Activated T-cell treated with anti-CD3 and anti-CD28 coated beads, Interleukin-2, amount 50 U/mL, for 24 hours (primary cell): ENCODE measurements at regions not wholly inside any gene's neighbourhood (a gene's known extent, or its start where the extent isn't known, plus 50 kb on each side); places are given as distances from the start of the nearest gene placed in this dataset.
"Not testable (repeated sequence)": the region's sequence is repeated elsewhere in the genome, so short reads cannot be mapped to it uniquely, and the experiment has no call there.

Experiments used
- DNase-seq: peaks from one replicate; pipeline ENCODE4 v3.0.0-alpha.2; 2020
- H3K27ac Mint-ChIP-seq: 2 replicates; pipeline ENCODE4 v1.8.0; 2020; ENCODE audit warnings: mild to moderate bottlenecking, mixed read lengths
- H3K27me3 Mint-ChIP-seq: 2 replicates; pipeline ENCODE4 v1.8.0; 2020; ENCODE audit warnings: mixed read lengths
- H3K36me3 Mint-ChIP-seq: 2 replicates; pipeline ENCODE4 v1.8.0; 2020; ENCODE audit warnings: low read depth, mixed read lengths
- H3K4me1 Mint-ChIP-seq: 2 replicates; pipeline ENCODE4 v1.8.0; 2020; ENCODE audit warnings: low read depth, mixed read lengths
- H3K4me3 Mint-ChIP-seq: 2 replicates; pipeline ENCODE4 v1.8.0; 2020; ENCODE audit warnings: mild to moderate bottlenecking, moderate library complexity, mixed read lengths
- H3K9me3 Mint-ChIP-seq: 2 replicates; pipeline ENCODE4 v1.8.0; 2020; ENCODE audit warnings: mixed read lengths

DNA sequence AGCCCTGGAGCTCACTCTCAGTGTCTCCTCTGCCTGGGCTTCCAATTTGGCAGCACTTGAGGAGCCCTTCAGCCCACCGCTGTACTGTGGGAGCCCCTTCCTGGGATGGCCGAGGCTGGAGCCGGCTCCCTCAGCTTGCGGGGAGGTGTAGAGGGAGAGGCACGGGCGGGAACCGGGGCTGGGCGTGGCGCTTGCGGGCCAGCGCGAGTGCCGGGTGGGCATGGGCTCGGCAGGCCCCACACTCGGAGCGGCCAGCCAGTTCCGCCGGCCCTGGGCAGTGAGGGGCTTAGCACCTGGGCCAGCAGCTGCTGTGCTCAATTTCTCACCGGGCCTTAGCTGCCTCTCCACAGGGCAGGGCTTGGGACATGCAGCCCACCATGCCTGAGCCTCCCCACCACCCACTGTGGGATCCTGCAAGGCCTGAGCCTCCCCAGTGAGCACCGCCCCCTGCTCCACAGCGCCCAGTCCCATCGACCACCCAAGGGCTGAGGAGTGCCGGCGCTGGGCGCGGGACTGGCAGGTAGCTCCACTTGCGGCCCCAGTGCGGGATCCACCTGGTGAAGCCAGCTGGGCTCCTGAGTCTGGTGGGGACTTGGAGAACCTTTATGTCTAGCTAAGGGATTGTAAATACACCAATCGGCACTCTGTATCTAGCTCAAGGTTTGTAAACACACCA, 65.1 kb upstream of the ROPN1B start:
- H3K9me3 Mint-ChIP-seq, H3K27ac Mint-ChIP-seq, H3K4me1 Mint-ChIP-seq, H3K27me3 Mint-ChIP-seq, H3K4me3 Mint-ChIP-seq, H3K36me3 Mint-ChIP-seq, DNase-seq: not testable (repeated sequence)

DNA sequence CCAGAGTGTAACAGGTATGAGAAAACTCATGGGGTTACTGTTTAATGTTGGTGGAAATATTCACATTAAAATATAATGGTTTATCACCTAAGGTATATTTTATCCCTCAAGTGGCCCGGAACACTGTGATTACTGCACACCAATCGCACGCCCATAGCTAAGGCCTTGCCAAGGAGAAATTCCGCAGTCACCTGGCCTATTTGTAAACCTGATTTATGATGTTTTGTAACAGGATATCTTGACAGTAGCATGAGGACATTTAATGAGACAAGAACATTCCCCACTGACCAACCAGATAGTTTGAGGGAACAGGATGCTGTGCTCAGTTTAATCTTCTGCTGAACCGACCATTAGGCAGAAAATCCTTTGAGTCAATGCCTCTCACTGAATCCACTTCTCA, 61.7 kb upstream of the ROPN1B start:
- not testable (repeated sequence) for H3K9me3 Mint-ChIP-seq, DNase-seq, H3K36me3 Mint-ChIP-seq, H3K27me3 Mint-ChIP-seq, H3K4me1 Mint-ChIP-seq, H3K27ac Mint-ChIP-seq, H3K4me3 Mint-ChIP-seq

DNA sequence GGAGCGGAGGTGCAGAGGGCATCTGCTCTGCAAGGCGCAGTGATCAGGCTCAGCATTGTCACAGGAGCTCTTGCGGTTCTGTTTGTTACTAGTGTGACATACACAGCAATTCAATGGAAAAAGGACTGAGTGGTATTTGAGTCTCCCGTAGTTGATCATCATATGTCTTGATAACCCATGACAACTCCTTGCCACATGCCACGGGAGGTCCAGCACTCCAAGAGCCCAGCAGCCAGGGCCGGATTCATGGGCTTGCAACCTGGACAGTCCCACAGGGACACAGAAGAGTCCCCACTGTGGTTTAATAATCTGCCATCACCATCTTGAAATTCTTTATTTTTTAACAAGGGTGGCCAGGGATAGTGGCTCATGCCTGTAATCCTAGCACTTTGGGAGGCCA, 58.1 kb upstream of the ROPN1B start:
- not testable (repeated sequence) for H3K27ac Mint-ChIP-seq

DNA sequence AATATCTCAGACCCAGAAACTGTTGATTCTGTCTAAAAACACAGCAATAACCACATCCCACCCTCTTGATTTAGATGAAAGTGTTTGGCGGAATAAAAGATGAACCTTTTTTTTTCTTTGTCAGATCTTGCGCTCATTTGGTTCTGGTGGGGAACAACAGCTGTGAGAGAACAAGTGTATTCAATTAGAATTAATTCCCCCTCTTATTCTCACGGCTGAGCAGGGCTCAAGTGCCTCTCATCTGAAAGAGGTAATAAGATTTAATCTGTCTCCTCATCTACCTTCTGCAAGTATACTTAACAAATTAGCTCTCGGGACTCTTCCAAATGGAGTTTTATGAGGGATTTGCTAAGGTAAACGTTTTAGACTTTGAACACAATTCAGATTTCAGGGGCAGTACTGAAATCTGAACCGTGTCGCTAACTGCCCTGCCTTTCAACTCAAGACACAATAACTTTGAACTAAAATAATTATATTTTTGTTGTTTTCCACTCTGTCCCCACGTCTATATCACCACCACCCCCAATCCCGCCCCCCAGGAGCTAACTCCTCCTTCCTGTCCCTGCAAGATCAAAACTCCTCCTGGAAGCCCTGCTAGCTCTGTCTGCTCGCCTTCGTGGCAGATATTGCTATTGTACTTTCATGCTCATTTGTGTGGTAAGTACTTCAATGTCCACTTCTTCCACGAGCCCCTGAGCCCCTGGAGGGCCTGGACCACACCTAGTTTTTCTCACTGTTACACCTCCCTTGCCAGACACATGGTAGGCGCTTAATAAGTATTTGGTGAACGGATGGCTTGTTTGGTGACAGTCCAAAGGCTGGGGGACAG, 54.2 kb upstream of the ROPN1B start:
- Mint-ChIP-seq H3K4me3 (peak overlapping the region; percentile 88), H3K4me1 (peaks cover 26% of the 10 kb centered on the region), H3K27ac (peak overlapping the region; percentile 92)
- not testable (repeated sequence) for H3K9me3 Mint-ChIP-seq, H3K36me3 Mint-ChIP-seq, H3K27me3 Mint-ChIP-seq, DNase-seq

More for the DNA sequence above, 58.1 kb upstream of the ROPN1B start:
- not testable (repeated sequence) for H3K36me3 Mint-ChIP-seq, H3K9me3 Mint-ChIP-seq, H3K4me3 Mint-ChIP-seq, H3K4me1 Mint-ChIP-seq, H3K27me3 Mint-ChIP-seq, DNase-seq

DNA sequence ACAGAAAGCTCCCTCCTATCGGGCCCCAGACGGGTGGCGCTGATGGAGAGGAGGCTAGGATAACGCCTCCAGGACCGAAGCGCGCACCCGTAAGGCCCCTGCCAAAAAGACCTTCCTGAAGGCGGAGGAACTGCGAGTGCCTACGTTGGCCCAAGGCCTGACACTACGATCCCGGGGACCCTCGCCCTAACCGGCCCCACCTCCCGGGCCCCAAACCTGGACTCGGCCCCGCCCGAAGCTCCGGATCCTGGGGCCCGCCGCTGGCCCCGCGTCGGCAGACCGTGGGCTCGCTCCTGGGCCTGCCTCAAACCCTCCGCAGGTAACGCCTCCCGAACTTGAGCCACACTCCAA, 53.6 kb upstream of the ROPN1B start:
- Mint-ChIP-seq H3K27ac (peak overlapping the region; percentile 92), H3K36me3 (peaks cover 14% of the 10 kb centered on the region), H3K4me3 (peak overlapping the region; percentile 88), H3K4me1 (peaks cover 26% of the 10 kb centered on the region)
- not testable (repeated sequence) for DNase-seq, H3K27me3 Mint-ChIP-seq, H3K9me3 Mint-ChIP-seq

DNA sequence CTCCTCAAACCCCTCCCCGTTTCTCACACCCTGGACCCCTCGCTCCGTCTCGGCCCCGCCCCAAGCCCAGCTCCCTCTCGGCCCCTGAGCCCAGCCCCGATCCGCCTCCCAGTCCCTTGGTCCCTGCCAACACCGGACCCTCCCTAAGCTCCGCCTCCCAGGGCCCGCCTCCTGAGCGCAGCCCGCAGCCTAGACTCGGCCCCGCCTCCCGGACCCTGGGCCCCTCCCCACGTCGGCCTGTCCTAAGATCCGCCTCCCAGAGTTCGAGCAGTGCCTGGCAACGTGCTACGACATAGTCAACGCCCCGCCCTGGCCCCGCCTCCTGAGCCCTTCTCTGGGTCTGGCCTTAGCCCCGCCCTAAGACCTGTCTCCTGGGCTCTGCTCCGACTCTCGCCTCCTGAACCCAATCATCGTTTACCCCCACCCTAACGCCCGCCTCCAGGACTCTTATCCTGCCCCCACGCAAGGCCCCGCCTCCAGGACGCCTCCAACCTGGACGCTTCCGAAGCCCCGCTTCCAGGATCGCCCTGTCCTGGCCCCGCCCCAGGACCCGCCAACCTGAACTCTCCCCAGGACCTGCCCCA, 53.1 kb upstream of the ROPN1B start:
- peak overlapping the region; percentile 88 for H3K4me3 Mint-ChIP-seq
- not testable (repeated sequence) for H3K27me3 Mint-ChIP-seq

DNA sequence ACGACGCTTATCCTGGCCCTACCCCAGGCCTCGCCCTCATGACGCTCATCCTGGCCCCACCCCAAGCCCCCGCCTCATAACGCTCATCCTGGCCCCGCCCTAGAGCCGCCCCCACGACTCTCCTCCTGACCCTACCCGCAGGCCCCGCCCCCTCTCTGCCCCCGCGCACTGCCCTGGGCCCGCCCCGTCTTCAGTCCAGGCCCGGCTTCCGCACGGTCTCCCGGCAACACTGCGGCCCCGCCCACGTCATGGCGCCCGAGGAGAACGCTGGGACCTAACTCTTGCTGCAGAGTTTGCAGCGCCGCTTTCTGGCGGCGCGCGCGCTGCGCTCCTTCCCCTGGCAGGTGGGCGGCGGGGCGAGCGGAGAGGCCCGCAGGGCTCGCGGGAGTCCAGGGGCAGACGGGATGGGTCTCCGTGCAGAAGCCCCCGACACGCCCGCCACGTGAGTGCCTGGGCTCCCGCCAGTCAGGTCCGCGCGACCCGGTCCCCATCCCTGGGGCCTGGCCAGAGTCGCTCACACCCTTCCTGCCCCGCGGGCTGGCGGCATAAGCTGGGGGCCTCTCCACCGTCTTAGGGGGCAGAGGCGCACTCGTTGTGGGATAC, 52.5 kb upstream of the ROPN1B start:
- H3K36me3 Mint-ChIP-seq: peaks cover 20% of the 10 kb centered on the region
- H3K4me1 Mint-ChIP-seq: peaks cover 26% of the 10 kb centered on the region
- no peaks in the 10 kb centered on the region for H3K9me3 Mint-ChIP-seq
- no peak for DNase-seq
- no peaks in the 10 kb centered on the region for H3K27me3 Mint-ChIP-seq
- peak overlapping the region; percentile 88 for H3K4me3 Mint-ChIP-seq
- peak overlapping the region; percentile 92 for H3K27ac Mint-ChIP-seq

More for the DNA sequence above, 53.1 kb upstream of the ROPN1B start:
- peaks cover 26% of the 10 kb centered on the region for H3K4me1 Mint-ChIP-seq
- H3K27ac Mint-ChIP-seq: peak overlapping the region; percentile 92
- H3K9me3 Mint-ChIP-seq: not testable (repeated sequence)
- peak; percentile 100 for DNase-seq
- peaks cover 19% of the 10 kb centered on the region for H3K36me3 Mint-ChIP-seq

DNA sequence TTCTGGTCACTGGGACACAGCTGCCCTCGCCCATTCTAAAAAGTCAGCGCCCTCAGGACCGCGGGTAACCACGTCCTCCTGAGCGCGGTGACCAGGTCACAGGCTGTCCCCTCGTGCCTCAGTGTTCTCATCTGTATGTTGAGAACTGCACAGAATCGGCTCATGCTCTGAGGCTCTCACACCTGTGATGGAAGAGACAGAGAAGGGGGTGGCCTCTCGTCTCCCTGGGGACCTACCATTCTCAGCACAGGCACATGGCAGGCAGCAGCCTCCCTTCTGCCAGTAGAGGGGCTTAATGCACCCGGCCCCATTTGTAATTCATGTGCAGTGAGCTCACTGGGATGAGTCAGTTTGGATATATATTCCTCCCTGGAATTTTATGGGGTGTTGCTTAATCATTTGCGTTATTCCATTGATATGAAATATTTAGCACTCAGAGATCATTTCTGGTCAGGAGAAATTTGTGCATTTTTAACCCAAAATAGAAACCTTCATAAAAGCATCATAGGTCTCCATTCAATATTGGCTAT, 51.9 kb upstream of the ROPN1B start:
- Mint-ChIP-seq H3K4me3 (peak overlapping the region; percentile 88), H3K27ac (peak overlapping the region; percentile 92), H3K4me1 (peaks cover 26% of the 10 kb centered on the region), H3K36me3 (peaks cover 20% of the 10 kb centered on the region)
- H3K9me3 Mint-ChIP-seq, DNase-seq, H3K27me3 Mint-ChIP-seq: not testable (repeated sequence)

DNA sequence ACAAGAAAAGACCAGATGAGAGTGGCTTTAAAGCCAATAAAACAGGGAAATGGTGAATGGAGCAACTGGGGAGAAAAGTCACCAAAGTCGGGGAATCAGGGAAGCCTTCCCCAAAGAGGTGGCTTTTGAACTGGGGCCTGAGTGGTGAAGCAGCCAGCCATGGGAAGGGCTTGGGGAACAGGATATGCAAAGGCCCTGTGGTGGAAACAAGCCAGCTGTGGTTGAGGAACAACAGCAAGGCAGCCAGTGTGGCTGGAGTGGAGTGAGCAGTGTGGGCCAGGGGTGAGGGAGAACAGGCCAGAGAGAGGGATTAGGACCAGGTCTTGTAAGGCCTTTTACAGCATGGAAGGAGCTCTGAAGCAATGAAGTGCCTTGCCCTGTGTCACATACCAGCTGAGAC, 51.0 kb upstream of the ROPN1B start:
- not testable (repeated sequence) for DNase-seq, H3K4me3 Mint-ChIP-seq, H3K9me3 Mint-ChIP-seq, H3K27me3 Mint-ChIP-seq, H3K27ac Mint-ChIP-seq
- Mint-ChIP-seq H3K36me3 (peaks cover 20% of the 10 kb centered on the region), H3K4me1 (peaks cover 26% of the 10 kb centered on the region)

DNA sequence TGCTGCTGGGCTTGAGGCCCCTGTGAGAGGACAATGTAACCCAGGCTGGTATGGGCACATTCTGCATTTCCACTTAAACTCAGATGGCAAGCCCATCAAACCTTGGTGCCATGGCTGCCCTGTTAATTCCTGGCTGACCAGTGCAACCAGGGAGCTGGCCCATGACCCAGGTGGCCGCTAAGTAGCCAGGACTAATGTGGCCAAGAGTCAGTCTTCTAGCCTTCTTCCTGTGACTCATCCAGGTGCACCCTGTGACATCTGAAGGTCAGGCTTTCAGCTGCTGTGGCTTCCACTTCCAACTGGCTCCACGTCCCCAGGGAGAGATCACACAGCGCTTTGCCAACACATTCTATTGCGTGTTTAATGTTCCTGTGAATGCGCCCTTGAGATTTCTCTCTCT, 50.5 kb upstream of the ROPN1B start:
- not testable (repeated sequence) for H3K9me3 Mint-ChIP-seq, H3K4me3 Mint-ChIP-seq, H3K27me3 Mint-ChIP-seq, DNase-seq
- Mint-ChIP-seq H3K36me3 (peaks cover 20% of the 10 kb centered on the region), H3K27ac (peak overlapping the region; percentile 62), H3K4me1 (peaks cover 26% of the 10 kb centered on the region)

DNA sequence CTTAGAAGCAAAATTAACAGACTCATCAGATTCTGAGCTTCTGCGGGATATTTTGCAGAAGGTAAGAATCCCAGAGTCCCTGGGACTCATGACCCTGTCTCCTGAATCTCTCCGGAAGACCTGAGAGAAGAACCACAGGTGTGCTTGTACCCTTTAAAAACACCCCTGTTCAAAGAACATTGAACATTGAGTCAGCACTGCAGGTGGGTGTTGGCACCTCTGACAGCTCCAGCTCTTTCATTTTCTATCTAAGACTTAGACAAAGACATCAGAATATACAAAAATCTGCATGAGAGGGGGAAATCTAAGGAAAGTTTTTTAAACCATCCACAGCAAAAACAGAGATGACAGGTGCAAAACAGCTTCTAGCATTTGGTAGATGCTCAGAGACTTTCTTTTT, 50.1 kb upstream of the ROPN1B start:
- peaks cover 26% of the 10 kb centered on the region for H3K4me1 Mint-ChIP-seq
- peak overlapping the region; percentile 62 for H3K27ac Mint-ChIP-seq
- not testable (repeated sequence) for H3K9me3 Mint-ChIP-seq, DNase-seq, H3K27me3 Mint-ChIP-seq, H3K4me3 Mint-ChIP-seq
- peaks cover 20% of the 10 kb centered on the region for H3K36me3 Mint-ChIP-seq
